GM23338 (cell line): ENCODE measurements at regions not wholly inside any gene's neighbourhood (a gene's known extent, or its start where the extent isn't known, plus 50 kb on each side); places are given as distances from the start of the nearest gene placed in this dataset.

Experiments used
- ATAC-seq: fragments of 200-7000 bp; cut with Tn5 transposase; 3 replicates; pipeline ENCODE4 v1.9.1; 2020
- DNase-seq: peaks from one replicate; pipeline ENCODE4 v3.0.0-alpha.2; 2015; ENCODE audit warnings: low spot score
- H2AFZ ChIP-seq: fragments of 200-600 bp; sonication (generic); 2 replicates; pipeline ENCODE4 v1.8.0; 2016; ENCODE audit warnings: antibody characterized with exemption, mild to moderate bottlenecking, moderate library complexity
- H3F3A ChIP-seq: fragments of 200-600 bp; sonication (generic); replicated peaks from 2 replicates; pipeline ENCODE4 v1.8.0; 2017; ENCODE audit warnings: antibody characterized with exemption, mixed run types, low read depth
- H3K27ac ChIP-seq: fragments of 200-600 bp; sonication (generic); 2 replicates; pipeline ENCODE4 v1.6.1; 2016; ENCODE audit warnings: low read depth
- H3K27me3 ChIP-seq: fragments of 200-600 bp; sonication (generic); 2 replicates; pipeline ENCODE4 v1.8.0; 2016; ENCODE audit warnings: mild to moderate bottlenecking, mixed run types, moderate library complexity; ENCODE audit not compliant: insufficient read depth
- H3K36me3 ChIP-seq: fragments of 200-600 bp; sonication (generic); 2 replicates; pipeline ENCODE4 v1.8.0; 2016; ENCODE audit warnings: mild to moderate bottlenecking; ENCODE audit not compliant: insufficient read depth
- H3K4me1 ChIP-seq: fragments of 200-600 bp; sonication (generic); 2 replicates; pipeline ENCODE4 v1.8.0; 2016; ENCODE audit warnings: mild to moderate bottlenecking, moderate library complexity; ENCODE audit not compliant: insufficient read depth
- H3K4me2 ChIP-seq: fragments of 200-600 bp; sonication (generic); 2 replicates; pipeline ENCODE4 v1.7.1; 2017; ENCODE audit warnings: mixed run types
- H3K4me3 ChIP-seq: fragments of 200-600 bp; sonication (generic); 2 replicates; pipeline ENCODE4 v1.6.1; 2016; ENCODE audit warnings: mixed run types
- H3K79me2 ChIP-seq: fragments of 200-600 bp; sonication (generic); replicated peaks from 2 replicates; pipeline ENCODE4 v1.8.0; 2017; ENCODE audit warnings: mild to moderate bottlenecking; ENCODE audit not compliant: insufficient read depth
- H3K9me2 ChIP-seq: fragments of 200-600 bp; sonication (generic); 2 replicates; pipeline ENCODE4 v1.8.0; 2017; ENCODE audit not compliant: insufficient read depth
- H4K20me1 ChIP-seq: fragments of 200-600 bp; sonication (generic); replicated peaks from 2 replicates; pipeline ENCODE4 v1.8.0; 2017; ENCODE audit warnings: mild to moderate bottlenecking; ENCODE audit not compliant: insufficient read depth
- H3K27ac Mint-ChIP-seq: 2 replicates; pipeline ENCODE4 v1.8.0; 2020; ENCODE audit warnings: inconsistent platforms, mild to moderate bottlenecking, moderate library complexity, mixed read lengths
- H3K27me3 Mint-ChIP-seq: 3 replicates; pipeline ENCODE4 v1.8.0; 2022; ENCODE audit warnings: low read depth, mild to moderate bottlenecking, moderate library complexity, mixed read lengths, inconsistent platforms; ENCODE audit not compliant: insufficient read depth, poor library complexity
- H3K36me3 Mint-ChIP-seq: 3 replicates; pipeline ENCODE4 v1.8.0; 2021; ENCODE audit warnings: low read depth, mild to moderate bottlenecking, inconsistent platforms, moderate library complexity, mixed read lengths
- H3K4me1 Mint-ChIP-seq: 3 replicates; pipeline ENCODE4 v1.8.0; 2020; ENCODE audit warnings: mild to moderate bottlenecking, inconsistent platforms, mixed read lengths
- H3K4me3 Mint-ChIP-seq: 3 replicates; pipeline ENCODE4 v1.8.0; 2021; ENCODE audit warnings: moderate library complexity, mild to moderate bottlenecking, inconsistent platforms, mixed read lengths
- H3K9me3 Mint-ChIP-seq: 3 replicates; pipeline ENCODE4 v1.8.0; 2020; ENCODE audit warnings: moderate library complexity, mild to moderate bottlenecking, inconsistent platforms, mixed read lengths
- CREB1 ChIP-seq: fragments of 250-450 bp; sonication (Bioruptor Pico); IDR thresholded peaks from 2 replicates; pipeline ENCODE4 v1.5.0; 2020; ENCODE audit warnings: low read depth, mild to moderate bottlenecking, moderate library complexity
- EZH2 ChIP-seq: fragments of 200-600 bp; sonication (generic); IDR thresholded peaks from one replicate; pipeline ENCODE4 v1.8.0; 2017; ENCODE audit warnings: antibody characterized with exemption, mild to moderate bottlenecking, low read depth; ENCODE audit not compliant: unreplicated experiment
- EZH2phosphoT487 ChIP-seq: fragments of 200-600 bp; sonication (generic); IDR thresholded peaks from one replicate; pipeline ENCODE4 v1.8.1; 2018; ENCODE audit warnings: antibody characterized with exemption; ENCODE audit not compliant: unreplicated experiment
- JUNB ChIP-seq: IDR thresholded peaks from one replicate; pipeline ENCODE4 v1.6.1; 2016; ENCODE audit warnings: antibody characterized with exemption; ENCODE audit not compliant: unreplicated experiment
- NANOG ChIP-seq: IDR thresholded peaks from 2 replicates; pipeline ENCODE4 v1.6.1; 2016; ENCODE audit warnings: antibody characterized with exemption, borderline replicate concordance
- POLR2AphosphoS5 ChIP-seq: IDR thresholded peaks from 2 replicates; pipeline ENCODE4 v1.6.1; 2016; ENCODE audit warnings: antibody characterized with exemption, low read depth
- STAT1 ChIP-seq: IDR thresholded peaks from one replicate; pipeline ENCODE4 v1.6.1; 2016; ENCODE audit warnings: antibody characterized with exemption; ENCODE audit not compliant: unreplicated experiment
- ZNF114 ChIP-seq: fragments of 250-450 bp; sonication (Bioruptor Pico); IDR thresholded peaks from 2 replicates; pipeline ENCODE4 v1.5.0; 2020; ENCODE audit warnings: mild to moderate bottlenecking, moderate library complexity
- ZNF331 ChIP-seq: fragments of 250-450 bp; sonication (Bioruptor Pico); IDR thresholded peaks from 2 replicates; pipeline ENCODE4 v1.5.0; 2020; ENCODE audit warnings: low read depth, mild to moderate bottlenecking, moderate library complexity
- TF ChIP-seq, protein P1 (sequence below): IDR thresholded peaks from one replicate; pipeline ENCODE4 v1.6.1; 2018; ENCODE audit warnings: antibody characterized with exemption; ENCODE audit not compliant: unreplicated experiment
- TF ChIP-seq, protein P2 (sequence below): fragments of 250-450 bp; sonication (Bioruptor Pico); IDR thresholded peaks from 2 replicates; pipeline ENCODE4 v1.5.0; 2020; ENCODE audit warnings: mild to moderate bottlenecking, moderate library complexity
- TF ChIP-seq, protein P3 (sequence below): IDR thresholded peaks from 2 replicates; pipeline ENCODE4 v1.6.1; 2016; ENCODE audit warnings: antibody characterized with exemption
- TF ChIP-seq, protein P4 (sequence below), 2 experiments: fragments of 200-600 bp in 1 of 2; sonication (generic) in 1 of 2; conservative IDR thresholded peaks; 2 replicates each; pipeline versions ENCODE4 v1.5.1 to v1.6.1; 2016 to 2017; ENCODE audit warnings: antibody characterized with exemption in 2 of 2, low read depth in 2 of 2, mild to moderate bottlenecking in 2 of 2, moderate library complexity in 1 of 2

DNA sequence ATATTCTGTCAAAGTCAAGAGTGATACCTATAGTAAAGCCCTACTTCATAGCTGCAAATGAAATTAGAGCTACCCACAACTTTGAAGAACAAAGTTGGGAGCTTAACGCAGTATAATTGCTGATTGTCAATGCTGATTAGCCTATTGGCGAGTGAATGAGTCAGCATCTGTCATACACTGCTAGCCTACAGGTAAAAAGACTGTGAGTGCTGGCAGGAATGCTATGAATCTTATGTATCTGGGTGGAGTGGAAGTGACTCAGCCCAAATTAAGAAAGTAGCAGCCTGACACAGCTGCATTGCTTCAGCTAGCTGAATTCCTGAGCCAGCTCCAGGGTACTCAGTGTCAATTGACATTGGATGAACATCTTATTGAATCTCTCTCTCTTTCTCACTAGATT lies 179.4 kb upstream of the DCC start:
- H3K4me1 ChIP-seq = no peaks in the 10 kb centered on the region
- H3K4me1 Mint-ChIP-seq = peaks cover 3% of the 10 kb centered on the region; the same call in 2 of the 3 replicates
- H3K79me2 ChIP-seq = no peaks in the 10 kb centered on the region
- H3K27ac Mint-ChIP-seq = peak overlapping the region; percentile 91; the same call in 1 of the 2 replicates
- H3K4me3 ChIP-seq = no peak overlapping the region
- H3K36me3 ChIP-seq = peaks cover 10% of the 10 kb centered on the region; the same call in 1 of the 2 replicates
- no peaks in the 10 kb centered on the region for H3K27me3 Mint-ChIP-seq
- H3K4me3 Mint-ChIP-seq = no peak overlapping the region
- no peak overlapping the region for H3K4me2 ChIP-seq
- H3F3A ChIP-seq = no peaks in the 10 kb centered on the region
- peaks cover 26% of the 10 kb centered on the region; the same call in 2 of the 3 replicates for H3K9me3 Mint-ChIP-seq
- ATAC-seq = peak; percentile 67
- no peaks in the 10 kb centered on the region; the same call in 1 of the 2 replicates for H3K9me2 ChIP-seq
- TF ChIP-seq, protein P1, sequence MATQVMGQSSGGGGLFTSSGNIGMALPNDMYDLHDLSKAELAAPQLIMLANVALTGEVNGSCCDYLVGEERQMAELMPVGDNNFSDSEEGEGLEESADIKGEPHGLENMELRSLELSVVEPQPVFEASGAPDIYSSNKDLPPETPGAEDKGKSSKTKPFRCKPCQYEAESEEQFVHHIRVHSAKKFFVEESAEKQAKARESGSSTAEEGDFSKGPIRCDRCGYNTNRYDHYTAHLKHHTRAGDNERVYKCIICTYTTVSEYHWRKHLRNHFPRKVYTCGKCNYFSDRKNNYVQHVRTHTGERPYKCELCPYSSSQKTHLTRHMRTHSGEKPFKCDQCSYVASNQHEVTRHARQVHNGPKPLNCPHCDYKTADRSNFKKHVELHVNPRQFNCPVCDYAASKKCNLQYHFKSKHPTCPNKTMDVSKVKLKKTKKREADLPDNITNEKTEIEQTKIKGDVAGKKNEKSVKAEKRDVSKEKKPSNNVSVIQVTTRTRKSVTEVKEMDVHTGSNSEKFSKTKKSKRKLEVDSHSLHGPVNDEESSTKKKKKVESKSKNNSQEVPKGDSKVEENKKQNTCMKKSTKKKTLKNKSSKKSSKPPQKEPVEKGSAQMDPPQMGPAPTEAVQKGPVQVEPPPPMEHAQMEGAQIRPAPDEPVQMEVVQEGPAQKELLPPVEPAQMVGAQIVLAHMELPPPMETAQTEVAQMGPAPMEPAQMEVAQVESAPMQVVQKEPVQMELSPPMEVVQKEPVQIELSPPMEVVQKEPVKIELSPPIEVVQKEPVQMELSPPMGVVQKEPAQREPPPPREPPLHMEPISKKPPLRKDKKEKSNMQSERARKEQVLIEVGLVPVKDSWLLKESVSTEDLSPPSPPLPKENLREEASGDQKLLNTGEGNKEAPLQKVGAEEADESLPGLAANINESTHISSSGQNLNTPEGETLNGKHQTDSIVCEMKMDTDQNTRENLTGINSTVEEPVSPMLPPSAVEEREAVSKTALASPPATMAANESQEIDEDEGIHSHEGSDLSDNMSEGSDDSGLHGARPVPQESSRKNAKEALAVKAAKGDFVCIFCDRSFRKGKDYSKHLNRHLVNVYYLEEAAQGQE = no peak
- TF ChIP-seq JUNB (no peak), STAT1 (no peak), ZNF114 (CRISPR knock-in tag) (no peak), NANOG (no peak), EZH2phosphoT487 (no peak), ZNF331 (CRISPR knock-in tag) (no peak), CREB1 (no peak), EZH2 (no peak), POLR2AphosphoS5 (no peak)
- TF ChIP-seq, protein P2, sequence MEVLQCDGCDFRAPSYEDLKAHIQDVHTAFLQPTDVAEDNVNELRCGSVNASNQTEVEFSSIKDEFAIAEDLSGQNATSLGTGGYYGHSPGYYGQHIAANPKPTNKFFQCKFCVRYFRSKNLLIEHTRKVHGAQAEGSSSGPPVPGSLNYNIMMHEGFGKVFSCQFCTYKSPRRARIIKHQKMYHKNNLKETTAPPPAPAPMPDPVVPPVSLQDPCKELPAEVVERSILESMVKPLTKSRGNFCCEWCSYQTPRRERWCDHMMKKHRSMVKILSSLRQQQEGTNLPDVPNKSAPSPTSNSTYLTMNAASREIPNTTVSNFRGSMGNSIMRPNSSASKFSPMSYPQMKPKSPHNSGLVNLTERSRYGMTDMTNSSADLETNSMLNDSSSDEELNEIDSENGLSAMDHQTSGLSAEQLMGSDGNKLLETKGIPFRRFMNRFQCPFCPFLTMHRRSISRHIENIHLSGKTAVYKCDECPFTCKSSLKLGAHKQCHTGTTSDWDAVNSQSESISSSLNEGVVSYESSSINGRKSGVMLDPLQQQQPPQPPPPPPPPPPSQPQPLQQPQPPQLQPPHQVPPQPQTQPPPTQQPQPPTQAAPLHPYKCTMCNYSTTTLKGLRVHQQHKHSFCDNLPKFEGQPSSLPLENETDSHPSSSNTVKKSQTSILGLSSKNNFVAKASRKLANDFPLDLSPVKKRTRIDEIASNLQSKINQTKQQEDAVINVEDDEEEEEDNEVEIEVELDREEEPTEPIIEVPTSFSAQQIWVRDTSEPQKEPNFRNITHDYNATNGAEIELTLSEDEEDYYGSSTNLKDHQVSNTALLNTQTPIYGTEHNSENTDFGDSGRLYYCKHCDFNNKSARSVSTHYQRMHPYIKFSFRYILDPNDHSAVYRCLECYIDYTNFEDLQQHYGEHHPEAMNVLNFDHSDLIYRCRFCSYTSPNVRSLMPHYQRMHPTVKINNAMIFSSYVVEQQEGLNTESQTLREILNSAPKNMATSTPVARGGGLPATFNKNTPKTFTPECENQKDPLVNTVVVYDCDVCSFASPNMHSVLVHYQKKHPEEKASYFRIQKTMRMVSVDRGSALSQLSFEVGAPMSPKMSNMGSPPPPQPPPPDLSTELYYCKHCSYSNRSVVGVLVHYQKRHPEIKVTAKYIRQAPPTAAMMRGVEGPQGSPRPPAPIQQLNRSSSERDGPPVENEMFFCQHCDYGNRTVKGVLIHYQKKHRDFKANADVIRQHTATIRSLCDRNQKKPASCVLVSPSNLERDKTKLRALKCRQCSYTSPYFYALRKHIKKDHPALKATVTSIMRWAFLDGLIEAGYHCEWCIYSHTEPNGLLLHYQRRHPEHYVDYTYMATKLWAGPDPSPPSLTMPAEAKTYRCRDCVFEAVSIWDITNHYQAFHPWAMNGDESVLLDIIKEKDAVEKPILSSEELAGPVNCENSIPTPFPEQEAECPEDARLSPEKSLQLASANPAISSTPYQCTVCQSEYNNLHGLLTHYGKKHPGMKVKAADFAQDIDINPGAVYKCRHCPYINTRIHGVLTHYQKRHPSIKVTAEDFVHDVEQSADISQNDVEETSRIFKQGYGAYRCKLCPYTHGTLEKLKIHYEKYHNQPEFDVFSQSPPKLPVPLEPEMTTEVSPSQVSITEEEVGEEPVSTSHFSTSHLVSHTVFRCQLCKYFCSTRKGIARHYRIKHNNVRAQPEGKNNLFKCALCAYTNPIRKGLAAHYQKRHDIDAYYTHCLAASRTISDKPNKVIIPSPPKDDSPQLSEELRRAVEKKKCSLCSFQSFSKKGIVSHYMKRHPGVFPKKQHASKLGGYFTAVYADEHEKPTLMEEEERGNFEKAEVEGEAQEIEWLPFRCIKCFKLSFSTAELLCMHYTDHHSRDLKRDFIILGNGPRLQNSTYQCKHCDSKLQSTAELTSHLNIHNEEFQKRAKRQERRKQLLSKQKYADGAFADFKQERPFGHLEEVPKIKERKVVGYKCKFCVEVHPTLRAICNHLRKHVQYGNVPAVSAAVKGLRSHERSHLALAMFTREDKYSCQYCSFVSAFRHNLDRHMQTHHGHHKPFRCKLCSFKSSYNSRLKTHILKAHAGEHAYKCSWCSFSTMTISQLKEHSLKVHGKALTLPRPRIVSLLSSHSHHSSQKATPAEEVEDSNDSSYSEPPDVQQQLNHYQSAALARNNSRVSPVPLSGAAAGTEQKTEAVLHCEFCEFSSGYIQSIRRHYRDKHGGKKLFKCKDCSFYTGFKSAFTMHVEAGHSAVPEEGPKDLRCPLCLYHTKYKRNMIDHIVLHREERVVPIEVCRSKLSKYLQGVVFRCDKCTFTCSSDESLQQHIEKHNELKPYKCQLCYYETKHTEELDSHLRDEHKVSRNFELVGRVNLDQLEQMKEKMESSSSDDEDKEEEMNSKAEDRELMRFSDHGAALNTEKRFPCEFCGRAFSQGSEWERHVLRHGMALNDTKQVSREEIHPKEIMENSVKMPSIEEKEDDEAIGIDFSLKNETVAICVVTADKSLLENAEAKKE (CRISPR knock-in tag) = no peak
- TF ChIP-seq, protein P3, sequence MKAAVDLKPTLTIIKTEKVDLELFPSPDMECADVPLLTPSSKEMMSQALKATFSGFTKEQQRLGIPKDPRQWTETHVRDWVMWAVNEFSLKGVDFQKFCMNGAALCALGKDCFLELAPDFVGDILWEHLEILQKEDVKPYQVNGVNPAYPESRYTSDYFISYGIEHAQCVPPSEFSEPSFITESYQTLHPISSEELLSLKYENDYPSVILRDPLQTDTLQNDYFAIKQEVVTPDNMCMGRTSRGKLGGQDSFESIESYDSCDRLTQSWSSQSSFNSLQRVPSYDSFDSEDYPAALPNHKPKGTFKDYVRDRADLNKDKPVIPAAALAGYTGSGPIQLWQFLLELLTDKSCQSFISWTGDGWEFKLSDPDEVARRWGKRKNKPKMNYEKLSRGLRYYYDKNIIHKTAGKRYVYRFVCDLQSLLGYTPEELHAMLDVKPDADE = no peak
- TF ChIP-seq, protein P4, sequence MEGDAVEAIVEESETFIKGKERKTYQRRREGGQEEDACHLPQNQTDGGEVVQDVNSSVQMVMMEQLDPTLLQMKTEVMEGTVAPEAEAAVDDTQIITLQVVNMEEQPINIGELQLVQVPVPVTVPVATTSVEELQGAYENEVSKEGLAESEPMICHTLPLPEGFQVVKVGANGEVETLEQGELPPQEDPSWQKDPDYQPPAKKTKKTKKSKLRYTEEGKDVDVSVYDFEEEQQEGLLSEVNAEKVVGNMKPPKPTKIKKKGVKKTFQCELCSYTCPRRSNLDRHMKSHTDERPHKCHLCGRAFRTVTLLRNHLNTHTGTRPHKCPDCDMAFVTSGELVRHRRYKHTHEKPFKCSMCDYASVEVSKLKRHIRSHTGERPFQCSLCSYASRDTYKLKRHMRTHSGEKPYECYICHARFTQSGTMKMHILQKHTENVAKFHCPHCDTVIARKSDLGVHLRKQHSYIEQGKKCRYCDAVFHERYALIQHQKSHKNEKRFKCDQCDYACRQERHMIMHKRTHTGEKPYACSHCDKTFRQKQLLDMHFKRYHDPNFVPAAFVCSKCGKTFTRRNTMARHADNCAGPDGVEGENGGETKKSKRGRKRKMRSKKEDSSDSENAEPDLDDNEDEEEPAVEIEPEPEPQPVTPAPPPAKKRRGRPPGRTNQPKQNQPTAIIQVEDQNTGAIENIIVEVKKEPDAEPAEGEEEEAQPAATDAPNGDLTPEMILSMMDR (conservative IDR thresholded peaks at IDR 0.05; ENCODE audit: low read depth in 2 of 2) = no peak
- DNase-seq = peak; percentile 73
- no peak overlapping the region for H3K27ac ChIP-seq
- H3K36me3 Mint-ChIP-seq = peaks cover 10% of the 10 kb centered on the region; the same call in 2 of the 3 replicates
- no peak overlapping the region for H2AFZ ChIP-seq
- no peaks in the 10 kb centered on the region for H4K20me1 ChIP-seq
- H3K27me3 ChIP-seq = no peaks in the 10 kb centered on the region
